GM23338 (cell line): ENCODE measurements at regions not wholly inside any gene's neighbourhood (a gene's known extent, or its start where the extent isn't known, plus 50 kb on each side); places are given as distances from the start of the nearest gene placed in this dataset.

Source experiments
- EZH2 ChIP-seq: fragments of 200-600 bp; sonication (generic); IDR thresholded peaks from one replicate; pipeline ENCODE4 v1.8.0; 2017; ENCODE audit warnings: antibody characterized with exemption, mild to moderate bottlenecking, low read depth; ENCODE audit not compliant: unreplicated experiment
- EZH2phosphoT487 ChIP-seq: fragments of 200-600 bp; sonication (generic); IDR thresholded peaks from one replicate; pipeline ENCODE4 v1.8.1; 2018; ENCODE audit warnings: antibody characterized with exemption; ENCODE audit not compliant: unreplicated experiment
- JUNB ChIP-seq: IDR thresholded peaks from one replicate; pipeline ENCODE4 v1.6.1; 2016; ENCODE audit warnings: antibody characterized with exemption; ENCODE audit not compliant: unreplicated experiment
- REST ChIP-seq: IDR thresholded peaks from one replicate; pipeline ENCODE4 v1.6.1; 2018; ENCODE audit warnings: antibody characterized with exemption; ENCODE audit not compliant: unreplicated experiment
- TF ChIP-seq, protein P1 (sequence below), 2 experiments: fragments of 200-600 bp in 1 of 2; sonication (generic) in 1 of 2; conservative IDR thresholded peaks; 2 replicates each; pipeline versions ENCODE4 v1.5.1 to v1.6.1; 2016 to 2017; ENCODE audit warnings: antibody characterized with exemption in 2 of 2, low read depth in 2 of 2, mild to moderate bottlenecking in 2 of 2, moderate library complexity in 1 of 2

DNA sequence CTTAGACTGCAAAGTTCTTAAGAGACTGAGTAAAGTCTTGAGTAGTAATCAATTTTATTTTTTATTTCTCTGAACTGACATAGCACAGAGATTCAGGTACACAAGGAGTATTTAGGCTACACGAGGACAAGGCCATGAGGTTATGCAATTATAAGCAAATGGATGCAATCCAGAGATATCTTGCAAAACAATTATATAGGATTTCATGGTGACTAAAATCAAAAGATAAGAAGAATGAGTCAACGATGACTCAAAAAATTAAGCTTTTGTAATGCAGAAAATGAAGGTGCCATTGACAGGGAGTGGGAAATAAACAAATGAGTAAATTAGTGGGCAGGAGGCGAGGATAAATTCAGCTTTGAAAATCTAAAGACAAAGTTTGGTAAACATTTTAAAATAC is 66.7 kb upstream of the MYO3A start:
- TF ChIP-seq EZH2 (no peak), REST (no peak), EZH2phosphoT487 (no peak), JUNB (no peak)
- TF ChIP-seq, protein P1, sequence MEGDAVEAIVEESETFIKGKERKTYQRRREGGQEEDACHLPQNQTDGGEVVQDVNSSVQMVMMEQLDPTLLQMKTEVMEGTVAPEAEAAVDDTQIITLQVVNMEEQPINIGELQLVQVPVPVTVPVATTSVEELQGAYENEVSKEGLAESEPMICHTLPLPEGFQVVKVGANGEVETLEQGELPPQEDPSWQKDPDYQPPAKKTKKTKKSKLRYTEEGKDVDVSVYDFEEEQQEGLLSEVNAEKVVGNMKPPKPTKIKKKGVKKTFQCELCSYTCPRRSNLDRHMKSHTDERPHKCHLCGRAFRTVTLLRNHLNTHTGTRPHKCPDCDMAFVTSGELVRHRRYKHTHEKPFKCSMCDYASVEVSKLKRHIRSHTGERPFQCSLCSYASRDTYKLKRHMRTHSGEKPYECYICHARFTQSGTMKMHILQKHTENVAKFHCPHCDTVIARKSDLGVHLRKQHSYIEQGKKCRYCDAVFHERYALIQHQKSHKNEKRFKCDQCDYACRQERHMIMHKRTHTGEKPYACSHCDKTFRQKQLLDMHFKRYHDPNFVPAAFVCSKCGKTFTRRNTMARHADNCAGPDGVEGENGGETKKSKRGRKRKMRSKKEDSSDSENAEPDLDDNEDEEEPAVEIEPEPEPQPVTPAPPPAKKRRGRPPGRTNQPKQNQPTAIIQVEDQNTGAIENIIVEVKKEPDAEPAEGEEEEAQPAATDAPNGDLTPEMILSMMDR (conservative IDR thresholded peaks at IDR 0.05; ENCODE audit: low read depth in 2 of 2) = no peak
